ENCODE measurements at regions not wholly inside any gene's neighbourhood (a gene's known extent, or its start where the extent isn't known, plus 50 kb on each side); places are given as distances from the start of the nearest gene placed in this dataset.
A peak's percentile ranks its signal among the peaks of the same experiment; 100 is the strongest.

DNA sequence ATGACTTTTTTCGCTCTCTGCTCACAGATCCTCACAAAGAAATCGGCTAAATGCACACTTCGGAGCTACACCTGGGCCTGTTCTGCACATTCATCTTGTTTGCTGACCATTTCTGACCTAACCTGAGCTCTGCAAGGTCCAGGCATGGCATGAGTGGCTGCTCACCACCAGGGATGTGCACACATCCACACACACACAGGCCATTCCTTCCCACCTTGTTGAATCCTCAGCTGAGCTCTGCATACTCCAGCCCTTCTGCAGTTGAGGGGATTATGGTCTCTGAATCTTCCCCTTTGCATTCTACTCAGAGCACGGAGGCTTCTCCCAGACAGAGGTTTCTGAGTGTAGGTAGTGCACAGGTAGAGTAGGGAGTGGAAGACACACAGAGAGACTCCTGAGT lies 411.9 kb upstream of the B3GAT1 start:
- WGBS (ENCODE audit: extremely low coverage, insufficient read length, low lambda C conversion rate) = no CpG with 5 or more reads among the region's 4 CpGs

More for the DNA sequence above, 411.9 kb upstream of the B3GAT1 start:
- Histone ChIP-seq H3K4ac (ENCODE audit: low read depth, low read length) (no peak overlapping the region), H4K91ac (ENCODE audit: insufficient read length, low read depth, low read length) (no peak overlapping the region), H3K9me3 (ENCODE audit: control insufficient read depth, low read depth, low read length) (no peaks in the 10 kb centered on the region), H2AFZ (ENCODE audit: low read length) (no peak overlapping the region), H3K56ac (ENCODE audit: insufficient read length, low read depth, low read length) (no peak overlapping the region), H2BK5ac (ENCODE audit: insufficient read length, low read length) (no peak overlapping the region), H2AK5ac (ENCODE audit: insufficient read length, low read length) (no peak overlapping the region), H3K4me1 (ENCODE audit: insufficient read depth, low read length) (no peaks in the 10 kb centered on the region), H3K79me1 (ENCODE audit: insufficient read depth, low read depth, low read length, poor library complexity, severe bottlenecking) (no peaks in the 10 kb centered on the region), H2BK120ac (ENCODE audit: low read depth, low read length, poor library complexity, severe bottlenecking) (no peak overlapping the region), H3K4me2 (ENCODE audit: insufficient read depth, insufficient read length, low read length) (no peak overlapping the region), H4K5ac (ENCODE audit: insufficient read length, low read depth, low read length) (no peak overlapping the region), H3K23ac (ENCODE audit: insufficient read length, low read depth, low read length) (no peak overlapping the region), H3K27ac (ENCODE audit: insufficient read length, low read depth, low read length) (no peak overlapping the region), H3T11ph (ENCODE audit: low read length) (no peak overlapping the region), H2BK12ac (ENCODE audit: insufficient read length, low read depth, low read length) (no peak overlapping the region), H4K20me1 (ENCODE audit: control insufficient read depth, insufficient read depth, insufficient read length) (no peaks in the 10 kb centered on the region), H4K8ac (replicated peaks; ENCODE audit: insufficient read length, low read depth, low read length) (no peak overlapping the region), H2BK15ac (ENCODE audit: low read depth, low read length) (no peak overlapping the region), H3K14ac (ENCODE audit: insufficient read depth, low read length) (no peak overlapping the region), H2BK20ac (ENCODE audit: low read depth, low read length, poor library complexity, severe bottlenecking) (no peak overlapping the region), H3K79me2 (ENCODE audit: insufficient read depth, low read length) (no peaks in the 10 kb centered on the region), H3K9ac (ENCODE audit: extremely low read depth, insufficient read length, low read length) (no peak overlapping the region), H3K27me3 (ENCODE audit: insufficient read depth, low read length) (no peaks in the 10 kb centered on the region), H3K23me2 (ENCODE audit: insufficient read length, low read depth, low read length, poor library complexity, severe bottlenecking) (no peaks in the 10 kb centered on the region), H3K18ac (ENCODE audit: insufficient read length, low read depth, low read length) (no peak overlapping the region)
- peak overlapping the region in 1 of 3 experiments; percentile 9; a peak in 1 of 7 replicates for H3K27ac Mint-ChIP-seq
- peaks cover 0 to 4% of the 10 kb centered on the region in 2 experiments; a peak in 2 of 5 replicates for H3K9me3 Mint-ChIP-seq
- H3K36me3 Mint-ChIP-seq (ENCODE audit: insufficient read depth in 1 of 3, low read depth in 3 of 3) = no peaks in the 10 kb centered on the region
- TF ChIP-seq, protein P1, sequence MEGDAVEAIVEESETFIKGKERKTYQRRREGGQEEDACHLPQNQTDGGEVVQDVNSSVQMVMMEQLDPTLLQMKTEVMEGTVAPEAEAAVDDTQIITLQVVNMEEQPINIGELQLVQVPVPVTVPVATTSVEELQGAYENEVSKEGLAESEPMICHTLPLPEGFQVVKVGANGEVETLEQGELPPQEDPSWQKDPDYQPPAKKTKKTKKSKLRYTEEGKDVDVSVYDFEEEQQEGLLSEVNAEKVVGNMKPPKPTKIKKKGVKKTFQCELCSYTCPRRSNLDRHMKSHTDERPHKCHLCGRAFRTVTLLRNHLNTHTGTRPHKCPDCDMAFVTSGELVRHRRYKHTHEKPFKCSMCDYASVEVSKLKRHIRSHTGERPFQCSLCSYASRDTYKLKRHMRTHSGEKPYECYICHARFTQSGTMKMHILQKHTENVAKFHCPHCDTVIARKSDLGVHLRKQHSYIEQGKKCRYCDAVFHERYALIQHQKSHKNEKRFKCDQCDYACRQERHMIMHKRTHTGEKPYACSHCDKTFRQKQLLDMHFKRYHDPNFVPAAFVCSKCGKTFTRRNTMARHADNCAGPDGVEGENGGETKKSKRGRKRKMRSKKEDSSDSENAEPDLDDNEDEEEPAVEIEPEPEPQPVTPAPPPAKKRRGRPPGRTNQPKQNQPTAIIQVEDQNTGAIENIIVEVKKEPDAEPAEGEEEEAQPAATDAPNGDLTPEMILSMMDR (conservative IDR thresholded peaks at IDR 0.05) = no peak
- H3K4me1 Mint-ChIP-seq = peaks cover 8 to 14% of the 10 kb centered on the region in 2 experiments
- peaks cover 19% of the 10 kb centered on the region for H3K27me3 Mint-ChIP-seq (ENCODE audit: low read depth)
- DNase-seq = no peak
- H3K4me3 Mint-ChIP-seq = no peak overlapping the region
